SK-N-SH treated with all-trans-retinoic acid at 6 μM for 48 hours (cell line): ENCODE measurements at regions not wholly inside any gene's neighbourhood (a gene's known extent, or its start where the extent isn't known, plus 50 kb on each side); places are given as distances from the start of the nearest gene placed in this dataset.

Experiments
- CSDC2 ChIP-seq: fragments of 250-450 bp; sonication (Bioruptor Pico); IDR thresholded peaks from 2 replicates; pipeline ENCODE4 v1.5.0; 2020; ENCODE audit warnings: mild to moderate bottlenecking, moderate library complexity
- RARB ChIP-seq: fragments of 250-450 bp; sonication (Bioruptor Pico); IDR thresholded peaks from 2 replicates; pipeline ENCODE4 v1.8.0; 2021; ENCODE audit warnings: mild to moderate bottlenecking, moderate library complexity
- TOX ChIP-seq: fragments of 250-450 bp; sonication (Bioruptor Pico); IDR thresholded peaks from 2 replicates; pipeline ENCODE4 v1.8.0; 2021; ENCODE audit warnings: mild to moderate bottlenecking, moderate library complexity, borderline replicate concordance
- ZFP30 ChIP-seq: fragments of 450-650 bp; formaldehyde crosslinking; IDR thresholded peaks from 2 replicates; pipeline ENCODE4 v1.5.0; 2022; ENCODE audit warnings: mild to moderate bottlenecking, moderate library complexity

GRCh38 chr3:87069971-87070370, 79.0 kb upstream of the VGLL3 start:
- TF ChIP-seq ZFP30 (CRISPR knock-in tag) (no peak), CSDC2 (no peak), RARB (CRISPR knock-in tag) (no peak), TOX (CRISPR knock-in tag) (no peak)
